SU-DHL-6 (cell line): ENCODE measurements at regions not wholly inside any gene's neighbourhood (a gene's known extent, or its start where the extent isn't known, plus 50 kb on each side); places are given as distances from the start of the nearest gene placed in this dataset.

Source experiments
- EZH2phosphoT487 ChIP-seq: fragments of 200-600 bp; sonication (generic), shearing (Covaris generic); conservative IDR thresholded peaks from 2 replicates; pipeline ENCODE4 v1.6.1; 2018; ENCODE audit warnings: mild to moderate bottlenecking, antibody characterized with exemption, low read length, moderate library complexity, mixed read lengths
- TF ChIP-seq, protein P1 (sequence below): fragments of 200-600 bp; sonication (generic); IDR thresholded peaks from one replicate; pipeline ENCODE4 v1.5.1; 2017; ENCODE audit warnings: antibody characterized with exemption, mild to moderate bottlenecking, low read length, moderate library complexity; ENCODE audit not compliant: insufficient read depth, poor library complexity, severe bottlenecking

DNA sequence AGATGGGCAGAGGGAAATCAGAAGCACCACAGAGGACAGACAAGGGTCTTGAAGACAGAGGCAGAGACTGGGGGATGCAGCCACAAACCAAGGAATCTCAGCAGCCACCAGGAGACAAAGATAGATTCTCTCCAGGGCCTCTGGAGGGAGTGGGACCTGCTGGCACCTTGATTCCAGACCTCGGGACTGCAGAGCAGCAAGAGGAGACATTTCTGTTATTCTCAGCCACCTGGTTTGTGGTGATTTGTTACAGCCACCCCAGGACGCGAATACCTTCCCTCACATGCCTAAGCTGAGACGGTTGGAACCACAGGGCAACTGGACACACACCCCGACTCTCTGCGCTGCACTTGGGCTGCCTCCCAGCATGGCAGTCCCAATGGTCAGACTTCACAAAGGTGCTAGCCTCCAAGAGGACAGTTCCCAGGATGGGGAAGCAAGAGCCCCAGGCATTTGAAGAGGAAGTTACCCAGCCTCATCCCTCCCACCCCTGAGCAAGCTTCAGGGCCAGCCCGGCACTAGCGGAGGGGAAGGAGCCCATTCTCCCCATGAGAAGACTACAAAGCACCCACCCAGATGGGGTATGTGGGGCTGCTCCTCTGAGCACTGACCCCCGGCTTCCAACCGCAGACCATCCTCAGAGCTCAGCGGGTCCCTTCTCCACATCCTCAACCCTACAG is 104.6 kb upstream of the INSIG1 start:
- TF ChIP-seq, protein P1, sequence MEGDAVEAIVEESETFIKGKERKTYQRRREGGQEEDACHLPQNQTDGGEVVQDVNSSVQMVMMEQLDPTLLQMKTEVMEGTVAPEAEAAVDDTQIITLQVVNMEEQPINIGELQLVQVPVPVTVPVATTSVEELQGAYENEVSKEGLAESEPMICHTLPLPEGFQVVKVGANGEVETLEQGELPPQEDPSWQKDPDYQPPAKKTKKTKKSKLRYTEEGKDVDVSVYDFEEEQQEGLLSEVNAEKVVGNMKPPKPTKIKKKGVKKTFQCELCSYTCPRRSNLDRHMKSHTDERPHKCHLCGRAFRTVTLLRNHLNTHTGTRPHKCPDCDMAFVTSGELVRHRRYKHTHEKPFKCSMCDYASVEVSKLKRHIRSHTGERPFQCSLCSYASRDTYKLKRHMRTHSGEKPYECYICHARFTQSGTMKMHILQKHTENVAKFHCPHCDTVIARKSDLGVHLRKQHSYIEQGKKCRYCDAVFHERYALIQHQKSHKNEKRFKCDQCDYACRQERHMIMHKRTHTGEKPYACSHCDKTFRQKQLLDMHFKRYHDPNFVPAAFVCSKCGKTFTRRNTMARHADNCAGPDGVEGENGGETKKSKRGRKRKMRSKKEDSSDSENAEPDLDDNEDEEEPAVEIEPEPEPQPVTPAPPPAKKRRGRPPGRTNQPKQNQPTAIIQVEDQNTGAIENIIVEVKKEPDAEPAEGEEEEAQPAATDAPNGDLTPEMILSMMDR = no peak
- no peak for TF ChIP-seq EZH2phosphoT487
